ENCODE measurements at regions not wholly inside any gene's neighbourhood (a gene's known extent, or its start where the extent isn't known, plus 50 kb on each side); places are given as distances from the start of the nearest gene placed in this dataset.

- no peak for TF ChIP-seq CTCF (IDR thresholded peaks at IDR 0.05)
- TF ChIP-seq POLR2A (IDR thresholded peaks at IDR 0.05), result no peak
Measured at GRCh38 chr7:111667488-111667887, 105.2 kb upstream of the IMMP2L start.
